HG02970 (cell line): ENCODE measurements at regions not wholly inside any gene's neighbourhood (a gene's known extent, or its start where the extent isn't known, plus 50 kb on each side); places are given as distances from the start of the nearest gene placed in this dataset.
"Not testable (repeated sequence)": the region's sequence is repeated elsewhere in the genome, so short reads cannot be mapped to it uniquely, and the experiment has no call there.

ENCODE experiments used
- ATAC-seq: cut with Tn5 transposase; IDR thresholded peaks from one replicate; pipeline ENCODE4 v1.9.1; 2021; ENCODE audit warnings: mild to moderate bottlenecking, moderate library complexity, moderate number of reproducible peaks; ENCODE audit not compliant: unreplicated experiment, low FRiP score

- no peak for ATAC-seq
These were observed 495.6 kb upstream of the KLF6 start for GRCh38 chr10:4280461-4281189.

DNA sequence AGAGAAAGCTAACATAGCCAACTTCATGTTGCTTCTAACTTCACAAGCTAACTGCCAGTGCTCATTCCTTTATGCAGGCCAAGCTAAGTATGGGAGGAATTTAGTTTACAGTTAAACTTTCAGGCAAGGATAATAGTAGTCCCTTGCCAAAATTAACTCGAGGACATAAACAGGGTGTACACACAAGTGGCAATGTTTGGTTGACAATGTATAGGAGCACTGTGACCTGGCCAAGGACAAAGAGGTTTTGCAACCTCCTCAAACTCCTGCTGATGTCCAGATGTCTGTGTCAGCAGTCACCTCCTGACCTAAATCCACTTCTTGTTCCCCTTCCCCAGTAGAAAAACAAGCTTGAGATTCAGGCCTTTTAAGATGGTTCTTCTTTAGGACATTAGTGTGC lies 494.6 kb upstream of the KLF6 start:
- ATAC-seq = no peak

DNA sequence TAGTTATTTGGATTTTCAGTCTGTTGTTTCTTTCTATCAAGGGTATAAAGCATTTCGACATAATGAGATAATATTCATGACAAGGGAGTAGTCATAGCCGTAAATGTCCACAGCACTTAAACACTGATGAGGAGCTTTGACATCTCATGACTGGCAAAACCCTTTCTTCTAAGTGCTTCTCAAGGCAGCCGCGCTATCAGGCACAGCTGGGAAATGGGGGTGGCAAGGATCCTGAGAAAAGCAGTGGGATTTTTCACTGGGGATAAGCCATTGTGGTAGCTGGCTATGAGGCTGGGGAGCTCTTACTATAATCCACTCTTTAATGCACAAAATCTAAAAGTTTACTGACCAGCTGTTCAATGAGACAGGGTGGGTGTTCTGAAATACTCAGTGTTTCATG lies 493.2 kb upstream of the KLF6 start:
- ATAC-seq = no peak

GRCh38 chr10:4276151-4276550 lies 491.1 kb upstream of the KLF6 start:
- no peak for ATAC-seq

- not testable (repeated sequence) for ATAC-seq
These were observed 489.7 kb upstream of the KLF6 start for GRCh38 chr10:4274671-4275070.

- no peak for ATAC-seq
These were observed 486.2 kb upstream of the KLF6 start for GRCh38 chr10:4271193-4271592.

GRCh38 chr10:4270116-4270515 lies 485.1 kb upstream of the KLF6 start:
- ATAC-seq = no peak

GRCh38 chr10:4268490-4268889 lies 483.5 kb upstream of the KLF6 start:
- not testable (repeated sequence) for ATAC-seq

DNA sequence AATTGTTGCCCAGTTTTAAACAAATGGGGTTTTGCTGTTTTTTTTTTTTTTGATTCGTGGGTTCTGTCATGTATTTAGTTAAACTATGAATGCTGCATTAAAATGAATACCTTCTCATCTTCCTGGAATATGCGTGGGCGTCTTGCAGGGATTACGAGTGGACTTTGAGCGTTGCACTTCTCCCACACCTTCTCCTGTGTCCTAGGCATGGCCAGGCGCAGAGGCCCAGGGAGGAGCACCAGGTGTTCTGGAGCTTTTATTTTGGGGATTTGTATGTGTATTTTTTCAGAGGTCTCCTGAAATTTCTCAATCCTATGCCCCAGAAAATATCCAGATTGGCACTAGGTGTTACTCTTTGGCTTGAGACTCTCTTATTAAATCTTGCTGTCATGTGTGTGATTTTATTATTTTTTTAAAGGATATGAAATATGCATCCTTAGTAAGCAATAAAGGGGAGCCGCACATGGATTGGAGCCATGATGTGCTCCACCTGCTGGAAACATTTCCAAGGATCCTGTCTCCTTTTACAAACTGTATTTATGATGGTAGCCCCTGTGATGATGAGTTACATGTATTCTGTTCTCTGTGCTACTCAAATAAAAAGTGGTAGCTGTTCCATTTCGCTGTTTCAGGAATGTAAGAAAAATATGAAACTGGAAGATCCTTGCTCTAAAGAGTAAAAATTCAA lies 482.2 kb upstream of the KLF6 start:
- no peak for ATAC-seq

GRCh38 chr10:4266416-4267085 lies 481.5 kb upstream of the KLF6 start:
- ATAC-seq = no peak

DNA sequence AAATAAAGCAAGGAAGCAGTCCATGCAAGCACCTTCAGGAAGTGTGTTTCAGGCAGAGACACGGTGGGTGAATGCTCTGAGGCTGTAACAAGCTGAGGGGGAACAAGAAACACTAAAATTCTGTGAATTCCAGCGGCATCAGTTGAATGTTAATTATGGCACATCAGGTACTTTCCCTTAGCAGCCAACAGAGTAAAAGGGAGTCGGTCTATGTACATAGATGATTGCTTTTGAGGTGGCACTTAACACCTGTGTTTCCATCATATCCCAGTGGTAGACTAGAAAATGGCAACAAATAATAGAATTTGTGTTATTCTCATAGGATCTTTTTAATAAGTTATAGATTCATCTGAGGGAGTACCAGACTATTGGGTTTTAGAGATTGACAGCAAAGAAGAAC lies 481.0 kb upstream of the KLF6 start:
- no peak for ATAC-seq

DNA sequence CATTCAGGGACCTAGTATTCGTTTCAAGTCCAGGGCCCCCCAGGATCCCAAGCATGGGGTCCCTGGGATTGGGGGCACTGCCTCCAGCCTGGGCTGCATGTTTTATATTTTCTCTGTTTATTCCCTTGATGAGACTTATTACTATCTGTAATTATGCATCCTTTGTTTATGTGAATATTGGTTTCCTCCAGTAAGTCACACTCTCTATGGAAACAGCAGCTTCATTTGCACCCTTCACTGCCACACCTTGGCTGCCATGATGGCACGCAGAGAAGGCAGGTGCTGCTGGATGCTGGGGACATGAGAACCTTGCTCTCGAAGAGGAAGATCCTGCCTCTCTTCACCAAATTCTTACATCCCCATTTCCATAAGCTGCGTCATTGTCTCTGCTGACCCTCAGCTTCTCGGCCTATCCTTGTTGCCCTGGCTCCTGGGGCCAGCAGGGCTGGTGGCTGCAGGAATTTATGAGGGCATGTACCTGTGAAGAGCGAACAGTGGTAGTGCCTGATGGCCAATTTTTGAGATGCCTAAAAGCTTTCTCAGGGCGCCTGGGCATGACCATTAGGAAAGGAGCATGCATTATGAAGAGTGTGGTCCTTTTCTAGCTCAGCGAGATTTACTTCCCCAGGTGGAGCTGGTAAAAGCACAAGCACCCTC lies 479.3 kb upstream of the KLF6 start:
- no peak for ATAC-seq

GRCh38 chr10:4263601-4263921 lies 478.6 kb upstream of the KLF6 start:
- ATAC-seq = no peak

- no peak for ATAC-seq
These were observed 478.0 kb upstream of the KLF6 start for GRCh38 chr10:4262870-4263600.

DNA sequence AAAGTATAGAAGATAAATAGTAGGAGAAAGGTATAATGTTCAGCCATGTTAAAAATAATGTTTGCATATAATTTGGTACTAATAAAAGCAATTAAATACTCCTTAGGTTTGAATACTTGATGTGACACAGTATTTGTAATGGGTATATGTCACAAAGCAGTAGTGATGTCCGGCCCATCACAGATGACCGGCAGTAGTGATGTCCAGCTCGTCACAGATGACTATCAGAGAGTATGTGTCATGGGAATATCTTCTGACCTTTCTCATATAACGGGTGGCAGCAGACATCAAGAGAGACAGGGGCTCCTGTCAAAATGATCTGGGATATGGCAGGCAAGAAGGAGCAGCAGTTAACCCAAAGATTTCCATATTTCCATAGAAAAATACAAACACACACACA lies 477.4 kb upstream of the KLF6 start:
- no peak for ATAC-seq

GRCh38 chr10:4260483-4261124 lies 475.6 kb upstream of the KLF6 start:
- ATAC-seq = no peak

DNA sequence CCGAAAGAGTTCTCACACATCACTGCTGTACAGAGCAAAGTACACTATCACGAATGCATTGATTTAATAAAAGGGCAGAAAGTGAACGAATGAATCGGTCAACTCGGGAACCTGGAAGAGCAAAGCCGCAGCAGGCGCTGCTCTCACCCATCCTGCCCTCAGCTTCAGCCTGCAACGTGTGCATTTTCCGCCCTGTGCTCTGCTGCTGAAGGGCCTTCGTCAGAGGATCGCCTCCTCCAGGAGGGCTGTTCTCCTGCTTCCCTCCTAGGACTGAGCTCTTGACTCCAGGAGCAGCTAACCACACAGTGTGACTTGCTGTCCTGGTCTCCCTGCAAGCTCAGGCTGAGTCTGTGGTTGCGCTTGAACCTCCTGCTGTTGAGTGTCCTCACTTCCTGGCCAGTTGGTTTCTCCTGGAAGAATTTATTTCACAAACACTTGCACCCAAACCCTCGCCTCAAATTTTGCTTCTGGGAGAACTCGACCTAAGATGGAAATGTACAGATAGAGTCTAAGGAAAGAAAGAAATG lies 473.0 kb upstream of the KLF6 start:
- ATAC-seq = no peak

GRCh38 chr10:4256971-4257370 lies 472.0 kb upstream of the KLF6 start:
- no peak for ATAC-seq

GRCh38 chr10:4255751-4256150 lies 470.7 kb upstream of the KLF6 start:
- no peak for ATAC-seq
